ENCODE measurements at regions not wholly inside any gene's neighbourhood (a gene's known extent, or its start where the extent isn't known, plus 50 kb on each side); places are given as distances from the start of the nearest gene placed in this dataset.

- TF ChIP-seq Cebpa-rat (IDR thresholded peaks at IDR 0.05), result no peak
- Histone ChIP-seq H3K9me3 (replicated peaks in 1 of 11) (no peaks in the 10 kb centered on the region), H3K9ac (no peak overlapping the region), H3K36me3 (no peaks in the 10 kb centered on the region), H3K27ac (no peak overlapping the region), H3K4me3 (no peak overlapping the region), H3K27me3 (no peaks in the 10 kb centered on the region), H3K4me1 (peaks cover 0 to 23% (median 17%) of the 10 kb centered on the region in 10 experiments; a peak in 18 of 20 replicates), H3K4me2 (no peak overlapping the region; a peak in 1 of 22 replicates), H4K20me1 (no peaks in the 10 kb centered on the region)
Observed at GRCh38 chr2:235135990-235136561, 184.3 kb downstream of the SH3BP4 start.

- H3K9me3 ChIP-seq (replicated peaks in 1 of 11), result no peaks in the 10 kb centered on the region
- H3K36me3 ChIP-seq, result no peaks in the 10 kb centered on the region
- peaks cover 0 to 15% (median 13%) of the 10 kb centered on the region in 10 experiments; a peak in 18 of 20 replicates for H3K4me1 ChIP-seq
- no peaks in the 10 kb centered on the region for H3K27me3 ChIP-seq
- TF ChIP-seq Cebpa-rat (IDR thresholded peaks at IDR 0.05), result no peak
- H3K4me2 ChIP-seq, result no peak overlapping the region
- no peak overlapping the region for H3K9ac ChIP-seq
- H3K4me3 ChIP-seq, result no peak overlapping the region
- no peak overlapping the region for H3K27ac ChIP-seq
- H4K20me1 ChIP-seq, result no peaks in the 10 kb centered on the region
Observed at GRCh38 chr2:235138339-235138738, 186.5 kb downstream of the SH3BP4 start.

GRCh38 chr2:235139956-235140800 is 188.4 kb downstream of the SH3BP4 start:
- Histone ChIP-seq H3K4me2 (no peak overlapping the region), H4K20me1 (no peaks in the 10 kb centered on the region), H3K4me1 (no peaks in the 10 kb centered on the region), H3K36me3 (no peaks in the 10 kb centered on the region), H3K9me3 (replicated peaks in 1 of 11) (no peaks in the 10 kb centered on the region), H3K27me3 (no peaks in the 10 kb centered on the region), H3K4me3 (no peak overlapping the region), H3K9ac (no peak overlapping the region), H3K27ac (no peak overlapping the region)
- no peak for TF ChIP-seq Cebpa-rat (IDR thresholded peaks at IDR 0.05)

GRCh38 chr2:235140801-235141081 is 188.9 kb downstream of the SH3BP4 start:
- H4K20me1 ChIP-seq, result no peaks in the 10 kb centered on the region
- TF ChIP-seq Cebpa-rat (IDR thresholded peaks at IDR 0.05), result no peak
- H3K9me3 ChIP-seq (replicated peaks in 1 of 11), result peaks cover 0 to 4% (median 0%) of the 10 kb centered on the region in 11 experiments; a peak in 2 of 22 replicates
- H3K36me3 ChIP-seq, result no peaks in the 10 kb centered on the region
- H3K4me2 ChIP-seq, result no peak overlapping the region
- no peak overlapping the region for H3K4me3 ChIP-seq
- H3K4me1 ChIP-seq, result no peaks in the 10 kb centered on the region
- H3K27ac ChIP-seq, result no peak overlapping the region
- H3K27me3 ChIP-seq, result no peaks in the 10 kb centered on the region
- H3K9ac ChIP-seq, result no peak overlapping the region

GRCh38 chr2:235141411-235142128 is 189.8 kb downstream of the SH3BP4 start:
- Histone ChIP-seq H3K36me3 (no peaks in the 10 kb centered on the region), H3K9me3 (replicated peaks in 1 of 11) (peaks cover 0 to 12% (median 0%) of the 10 kb centered on the region in 11 experiments; a peak in 2 of 22 replicates), H3K27ac (no peak overlapping the region), H3K4me1 (no peaks in the 10 kb centered on the region), H4K20me1 (no peaks in the 10 kb centered on the region), H3K4me2 (no peak overlapping the region), H3K4me3 (no peak overlapping the region), H3K9ac (no peak overlapping the region), H3K27me3 (no peaks in the 10 kb centered on the region)
- no peak for TF ChIP-seq Cebpa-rat (IDR thresholded peaks at IDR 0.05)

GRCh38 chr2:235142601-235143000 is 190.8 kb downstream of the SH3BP4 start:
- H3K36me3 ChIP-seq, result no peaks in the 10 kb centered on the region

GRCh38 chr2:235143789-235144188 is 192.0 kb downstream of the SH3BP4 start:
- no peaks in the 10 kb centered on the region for H3K4me1 ChIP-seq
- no peak for TF ChIP-seq Cebpa-rat (IDR thresholded peaks at IDR 0.05)
- no peak overlapping the region for H3K27ac ChIP-seq
- no peaks in the 10 kb centered on the region for H3K27me3 ChIP-seq
- H3K9me3 ChIP-seq (replicated peaks in 1 of 11), result peaks cover 0 to 12% (median 0%) of the 10 kb centered on the region in 11 experiments; a peak in 2 of 22 replicates
- H4K20me1 ChIP-seq, result no peaks in the 10 kb centered on the region
- H3K36me3 ChIP-seq, result no peaks in the 10 kb centered on the region
- no peak overlapping the region for H3K4me3 ChIP-seq
- no peak overlapping the region for H3K4me2 ChIP-seq
- no peak overlapping the region for H3K9ac ChIP-seq

More at GRCh38 chr2:235142601-235143000, 190.8 kb downstream of the SH3BP4 start:
- no peaks in the 10 kb centered on the region for H3K4me1 ChIP-seq
- H3K9me3 ChIP-seq (replicated peaks in 1 of 11), result peaks cover 0 to 12% (median 0%) of the 10 kb centered on the region in 11 experiments; a peak in 2 of 22 replicates
- no peak overlapping the region for H3K27ac ChIP-seq
- H3K9ac ChIP-seq, result no peak overlapping the region
- H3K4me2 ChIP-seq, result no peak overlapping the region
- no peak overlapping the region for H3K4me3 ChIP-seq
- no peaks in the 10 kb centered on the region for H4K20me1 ChIP-seq
- TF ChIP-seq Cebpa-rat (IDR thresholded peaks at IDR 0.05), result no peak
- H3K27me3 ChIP-seq, result no peaks in the 10 kb centered on the region

- Histone ChIP-seq H3K4me3 (no peak overlapping the region), H3K9me3 (replicated peaks in 1 of 11) (peaks cover 0 to 12% (median 0%) of the 10 kb centered on the region in 11 experiments; a peak in 2 of 22 replicates)
- no peak for TF ChIP-seq Cebpa-rat (IDR thresholded peaks at IDR 0.05)
Observed at GRCh38 chr2:235144291-235144690, 192.5 kb downstream of the SH3BP4 start.

GRCh38 chr2:235146206-235146605 is 194.4 kb downstream of the SH3BP4 start:
- Histone ChIP-seq H3K9me3 (replicated peaks in 1 of 11) (peaks cover 0 to 12% (median 0%) of the 10 kb centered on the region in 11 experiments; a peak in 2 of 22 replicates), H3K4me3 (no peak overlapping the region), H3K4me1 (no peaks in the 10 kb centered on the region), H4K20me1 (no peaks in the 10 kb centered on the region), H3K36me3 (no peaks in the 10 kb centered on the region), H3K27me3 (no peaks in the 10 kb centered on the region), H3K9ac (no peak overlapping the region), H3K4me2 (no peak overlapping the region), H3K27ac (no peak overlapping the region)
- TF ChIP-seq Cebpa-rat (IDR thresholded peaks at IDR 0.05), result no peak

More at GRCh38 chr2:235144291-235144690, 192.5 kb downstream of the SH3BP4 start:
- H3K27ac ChIP-seq, result no peak overlapping the region
- no peak overlapping the region for H3K4me2 ChIP-seq
- no peaks in the 10 kb centered on the region for H4K20me1 ChIP-seq
- no peaks in the 10 kb centered on the region for H3K27me3 ChIP-seq
- H3K36me3 ChIP-seq, result no peaks in the 10 kb centered on the region
- no peak overlapping the region for H3K9ac ChIP-seq
- H3K4me1 ChIP-seq, result no peaks in the 10 kb centered on the region
